Right forelimb (tissue), 1 donor: ENCODE measurements at regions not wholly inside any gene's neighbourhood (a gene's known extent, or its start where the extent isn't known, plus 50 kb on each side); places are given as distances from the start of the nearest gene placed in this dataset.
"Not testable (repeated sequence)": the region's sequence is repeated elsewhere in the genome, so short reads cannot be mapped to it uniquely, and the experiment has no call there.

Experiments
- DNase-seq: peaks from one replicate; pipeline ENCODE4 v3.0.0-alpha.2; 2018

- no peak for DNase-seq
These were observed 53.5 kb downstream of the TEX51 start for GRCh38 chr2:126952216-126952615.

GRCh38 chr2:126953483-126953882 is 54.8 kb downstream of the TEX51 start:
- DNase-seq, result no peak

GRCh38 chr2:126954831-126955230 is 56.1 kb downstream of the TEX51 start:
- DNase-seq, result no peak

DNA sequence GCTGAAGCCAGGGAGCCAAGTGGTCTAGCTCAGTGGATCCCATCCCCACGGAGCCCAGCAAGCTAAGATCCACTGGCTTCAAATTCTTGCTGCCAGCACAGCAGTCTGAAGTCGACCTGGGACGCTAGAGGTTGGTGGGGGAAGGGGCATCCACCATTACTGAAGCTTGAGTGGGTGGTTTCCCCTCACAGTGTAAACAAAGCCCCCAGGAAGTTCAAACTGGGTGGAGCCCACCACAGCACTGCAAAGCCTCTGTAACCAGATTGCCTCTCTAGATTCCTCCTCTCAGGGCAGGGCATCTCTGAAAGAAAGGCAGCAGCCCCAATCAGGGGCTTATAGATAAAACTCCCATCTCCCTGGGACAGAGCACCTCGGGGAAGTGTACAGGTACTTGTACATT is 58.1 kb downstream of the TEX51 start:
- not testable (repeated sequence) for DNase-seq

DNA sequence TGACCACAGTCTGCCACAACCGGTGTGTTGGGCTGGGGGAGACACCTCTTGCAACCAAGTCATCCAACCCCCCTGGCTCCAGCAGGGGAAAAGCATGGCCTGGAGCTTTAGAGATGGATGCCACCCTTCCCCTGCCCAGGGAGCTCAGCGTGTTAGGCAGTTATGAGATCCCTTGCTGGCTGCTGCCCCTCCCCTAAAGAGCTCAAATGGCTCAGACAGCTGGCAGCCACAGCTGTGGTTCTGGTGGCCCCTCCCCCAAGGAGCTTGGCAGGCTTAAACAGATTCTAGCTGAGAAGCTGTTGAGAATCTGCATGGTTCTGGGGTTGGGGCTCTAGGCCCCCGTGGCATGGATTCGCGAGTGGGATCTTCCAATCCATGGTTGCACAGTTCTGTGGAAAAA is 64.7 kb downstream of the TEX51 start:
- no peak for DNase-seq

DNA sequence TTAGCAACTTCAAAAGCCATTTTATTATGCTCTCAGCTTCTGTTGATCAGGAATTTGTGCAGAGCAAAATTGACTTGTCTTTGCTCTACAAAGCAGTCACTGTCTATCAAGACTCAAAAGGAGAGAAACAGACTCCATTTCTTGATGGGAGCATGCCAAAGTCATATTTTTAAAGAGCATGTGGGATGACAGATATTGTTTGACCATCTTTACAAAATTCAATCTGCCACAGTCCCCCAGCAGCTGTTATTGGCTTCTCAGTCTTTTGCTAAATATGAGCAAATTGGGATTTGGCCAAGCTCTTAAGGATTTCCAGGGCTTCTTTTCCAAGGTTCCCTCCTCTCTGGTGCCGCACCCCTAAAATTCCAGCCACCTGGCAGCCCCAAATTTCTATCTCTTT is 67.9 kb downstream of the TEX51 start:
- no peak for DNase-seq

- no peak for DNase-seq
These were observed 71.9 kb downstream of the TEX51 start for GRCh38 chr2:126970583-126970982.

GRCh38 chr2:126971162-126971480 is 72.4 kb downstream of the TEX51 start:
- no peak for DNase-seq

DNA sequence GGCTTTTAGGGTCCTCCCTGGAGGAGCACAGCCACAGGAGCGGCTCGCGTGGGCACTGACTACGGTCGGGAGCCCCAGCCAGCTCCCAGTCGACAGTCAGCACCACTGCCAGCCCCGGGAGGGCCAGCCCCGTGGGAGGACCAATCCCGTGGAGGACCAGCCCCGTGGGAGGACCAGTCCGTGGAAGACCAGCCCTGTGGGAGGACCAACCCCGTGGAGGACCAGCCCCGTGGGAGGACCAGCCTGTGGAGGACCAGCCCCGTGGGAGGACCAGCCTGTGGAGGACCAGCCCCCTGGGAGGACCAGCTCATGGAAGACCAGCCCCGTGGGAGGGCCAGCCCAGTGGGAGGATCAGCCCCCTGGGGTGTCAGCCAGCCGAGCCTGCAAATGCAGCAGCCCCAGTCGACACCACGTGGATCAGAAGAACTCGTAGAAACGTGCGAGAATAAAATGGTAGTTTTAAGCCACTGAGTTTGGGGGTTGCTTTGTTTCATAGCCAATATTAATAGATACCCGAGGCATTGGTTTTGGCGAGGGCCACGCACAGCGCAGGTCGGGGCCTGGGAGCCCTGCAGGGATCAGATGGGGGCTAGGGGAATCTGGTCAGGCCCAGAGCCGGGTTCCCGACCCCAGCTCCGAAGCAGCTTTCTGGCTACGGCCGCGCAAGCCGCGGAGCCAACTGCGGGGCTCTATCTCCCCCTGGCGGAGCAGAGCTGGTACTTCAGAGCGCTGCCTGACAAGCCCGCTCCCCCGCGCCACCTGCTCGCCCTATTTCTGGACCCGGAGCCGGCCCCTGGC is 73.0 kb downstream of the TEX51 start:
- peak; percentile 86 for DNase-seq

- DNase-seq, result no peak
These were observed 73.6 kb downstream of the TEX51 start for GRCh38 chr2:126972279-126972626.

GRCh38 chr2:126973745-126974144 is 75.1 kb downstream of the TEX51 start:
- DNase-seq, result no peak

GRCh38 chr2:126975671-126976655 is 77.3 kb downstream of the TEX51 start:
- no peak for DNase-seq

DNA sequence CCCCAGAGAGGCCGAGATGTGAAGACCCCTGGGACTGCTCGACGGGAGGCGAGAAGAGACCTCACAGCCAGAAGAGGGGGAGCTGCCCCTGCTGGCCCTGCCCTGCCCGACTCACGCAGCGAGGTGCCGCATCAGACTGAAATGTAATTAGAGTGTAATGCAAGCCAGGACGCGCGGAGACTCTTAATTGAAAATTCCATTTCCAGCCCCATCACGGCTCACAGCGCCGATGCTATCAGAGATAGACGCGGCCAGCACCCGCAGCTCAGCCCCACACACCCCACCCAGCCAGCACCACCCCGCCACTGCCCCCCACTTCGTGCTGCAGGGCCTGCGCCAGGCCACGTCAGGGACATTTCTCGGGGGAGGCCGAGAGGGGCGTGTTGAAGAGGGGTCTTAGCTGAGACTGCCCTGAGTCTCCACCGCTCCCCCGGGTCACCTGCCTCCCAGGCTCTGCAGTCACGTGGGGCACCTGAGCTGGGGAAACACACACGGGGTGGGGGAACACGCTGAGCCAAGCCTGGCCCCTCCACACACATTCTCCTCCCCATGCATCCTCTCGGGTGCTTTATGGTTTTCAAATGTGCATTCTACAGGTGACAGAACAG is 78.1 kb downstream of the TEX51 start:
- DNase-seq, result no peak

DNA sequence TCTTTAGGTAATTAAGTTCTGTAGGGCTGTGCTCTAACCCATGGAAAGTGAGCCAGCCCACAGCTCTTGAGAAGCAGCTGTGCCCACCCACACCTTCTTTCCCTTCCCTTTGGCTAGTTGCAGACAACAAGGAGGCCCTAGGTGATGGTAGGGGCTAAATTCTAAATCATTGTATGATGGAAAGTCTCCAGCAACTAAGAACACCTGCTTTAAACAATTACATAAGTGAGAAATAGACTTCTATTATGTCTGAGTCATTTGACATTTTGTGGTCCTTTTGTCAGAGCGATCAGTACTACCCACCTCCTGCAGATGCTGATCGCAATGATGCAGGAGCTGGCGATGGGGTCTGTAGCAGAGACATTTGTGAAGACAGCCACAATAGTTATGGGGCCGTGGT is 79.6 kb downstream of the TEX51 start:
- DNase-seq, result no peak

DNA sequence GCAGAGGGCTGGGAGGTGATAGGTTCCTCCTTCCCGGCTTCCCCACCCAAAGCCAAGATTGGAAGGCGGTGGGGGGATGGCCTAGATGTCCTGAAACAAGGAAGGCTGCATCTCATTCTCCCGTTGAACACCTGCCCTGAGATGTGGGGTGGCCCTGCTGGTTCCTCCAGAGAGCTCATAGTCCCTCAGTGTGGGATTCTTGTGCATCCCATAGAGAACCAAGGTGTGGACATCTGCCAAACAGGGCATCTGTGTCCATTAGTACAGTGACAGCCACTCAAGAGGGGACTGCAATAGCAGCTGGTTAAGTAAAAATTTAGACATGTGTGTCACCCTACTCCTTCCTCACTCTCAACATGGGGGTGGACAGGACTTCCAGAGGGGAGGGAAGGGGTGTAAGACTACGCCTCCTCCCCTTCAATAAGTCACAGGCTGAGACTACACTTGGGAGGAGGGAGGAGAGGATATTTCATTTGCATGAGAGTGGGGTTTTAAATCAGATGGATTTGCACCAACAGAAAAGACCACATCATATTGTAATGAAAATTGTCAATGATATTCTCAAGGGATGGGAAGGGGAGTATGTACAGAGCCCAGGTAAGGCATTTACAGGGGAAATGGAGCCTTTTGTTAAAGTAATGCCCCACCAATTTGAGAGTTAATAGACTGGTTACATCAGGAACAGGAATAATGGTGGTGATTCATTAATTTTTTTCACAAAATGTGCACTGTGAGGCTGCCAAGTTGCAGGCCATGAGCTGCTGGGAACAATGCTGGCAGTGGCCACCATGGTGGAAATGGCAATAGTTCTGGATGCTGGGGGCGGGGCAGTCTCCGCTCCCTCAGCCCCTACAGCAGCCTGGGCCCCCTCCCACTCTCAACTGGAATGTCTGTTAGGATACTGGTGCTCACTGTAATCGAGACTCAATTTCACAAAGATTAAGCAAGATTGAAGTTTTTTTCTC is 80.6 kb downstream of the TEX51 start:
- no peak for DNase-seq

- no peak for DNase-seq
These were observed 82.8 kb downstream of the TEX51 start for GRCh38 chr2:126981476-126981875.

DNA sequence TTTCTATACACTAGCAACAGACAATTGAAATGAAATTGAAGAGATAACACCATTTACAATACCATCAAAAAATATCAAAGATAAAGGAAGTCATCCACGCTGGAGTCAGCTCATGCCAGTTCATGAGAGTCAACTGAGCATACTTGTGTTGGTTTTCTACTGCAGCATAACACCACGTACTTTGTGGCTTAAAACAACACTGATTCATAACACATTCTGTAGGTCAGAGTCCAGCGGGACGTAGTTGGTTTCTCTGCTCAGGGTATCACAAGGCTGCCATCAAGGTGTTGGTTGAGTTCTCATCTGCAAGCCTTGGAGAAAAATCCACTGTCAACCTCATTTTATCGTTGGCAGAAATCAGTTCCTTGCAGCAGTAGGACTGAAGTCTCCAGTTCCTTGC is 84.2 kb downstream of the TEX51 start:
- no peak for DNase-seq

- no peak for DNase-seq
These were observed 88.0 kb downstream of the TEX51 start for GRCh38 chr2:126986631-126987187.

GRCh38 chr2:126988482-126988881 is 89.8 kb downstream of the TEX51 start:
- no peak for DNase-seq

GRCh38 chr2:126989064-126989463 is 90.4 kb downstream of the TEX51 start:
- DNase-seq, result not testable (repeated sequence)

DNA sequence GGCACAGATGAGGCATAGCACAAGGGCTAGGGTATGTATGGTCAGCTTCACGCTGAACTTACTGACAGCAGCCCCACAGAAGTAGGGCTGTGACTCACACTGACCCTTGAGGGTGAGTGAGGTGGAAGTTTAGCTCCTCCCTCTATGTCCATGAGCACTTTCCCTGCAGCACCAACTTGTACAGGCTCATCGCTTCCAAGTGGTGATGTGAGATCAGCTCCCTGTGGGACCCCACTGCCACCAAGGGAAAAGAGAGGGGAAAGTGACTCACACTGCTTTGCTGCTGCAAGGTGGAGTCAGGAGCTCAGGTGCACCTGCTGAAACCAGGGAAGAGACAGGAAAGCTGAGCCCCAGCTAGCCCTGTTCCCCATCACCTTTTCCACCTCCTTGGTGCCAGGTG is 91.5 kb downstream of the TEX51 start:
- DNase-seq, result no peak
